Smooth muscle cell (in vitro differentiated cells): ENCODE measurements at regions not wholly inside any gene's neighbourhood (a gene's known extent, or its start where the extent isn't known, plus 50 kb on each side); places are given as distances from the start of the nearest gene placed in this dataset.

ENCODE experiments used
- DNase-seq: peaks from one replicate; lab custom pipeline; 2025; ENCODE audit not compliant: unreplicated experiment; lab: John Stamatoyannopoulos, UW
- H2AFZ ChIP-seq: fragments of 200-600 bp; sonication (generic); 2 replicates; pipeline ENCODE4 v1.6.0; 2016; ENCODE audit warnings: antibody characterized with exemption, low read depth, mild to moderate bottlenecking
- H3F3A ChIP-seq: fragments of 200-600 bp; sonication (generic); 2 replicates; pipeline ENCODE4 v1.6.0; 2017; ENCODE audit warnings: antibody characterized with exemption, low read depth
- H3K27ac ChIP-seq: fragments of 200-600 bp; sonication (generic); 2 replicates; pipeline ENCODE4 v1.5.1; 2016; ENCODE audit warnings: low read depth, mild to moderate bottlenecking
- H3K27me3 ChIP-seq: fragments of 200-600 bp; sonication (generic); 2 replicates; pipeline ENCODE4 v1.6.1; 2016; ENCODE audit warnings: low read depth, mild to moderate bottlenecking
- H3K36me3 ChIP-seq: fragments of 200-600 bp; sonication (generic); 2 replicates; pipeline ENCODE4 v1.5.1; 2016; ENCODE audit warnings: low read depth
- H3K4me1 ChIP-seq: fragments of 200-600 bp; sonication (generic); 2 replicates; pipeline ENCODE4 v1.5.1; 2016; ENCODE audit warnings: low read depth
- H3K4me2 ChIP-seq: fragments of 200-600 bp; sonication (generic); 2 replicates; pipeline ENCODE4 v1.6.0; 2016; ENCODE audit warnings: mild to moderate bottlenecking
- H3K4me3 ChIP-seq: fragments of 200-600 bp; sonication (generic); 2 replicates; pipeline ENCODE4 v1.5.1; 2016; ENCODE audit warnings: mild to moderate bottlenecking
- H3K79me2 ChIP-seq: fragments of 200-600 bp; sonication (generic); 2 replicates; pipeline ENCODE4 v1.6.0; 2016; ENCODE audit warnings: low read depth, mild to moderate bottlenecking
- H3K9ac ChIP-seq: fragments of 200-600 bp; sonication (generic); 2 replicates; pipeline ENCODE4 v1.6.0; 2016; ENCODE audit warnings: low read depth
- H3K9me3 ChIP-seq: fragments of 200-600 bp; sonication (generic); replicated peaks from 2 replicates; pipeline ENCODE4 v1.5.1; 2016; ENCODE audit warnings: low read depth
- H4K20me1 ChIP-seq: fragments of 200-600 bp; sonication (generic); 2 replicates; pipeline ENCODE4 v1.6.0; 2016; ENCODE audit warnings: low read depth
- WGBS: methylation state at CpG from one replicate; pipeline ENCODE4 v1.1.7; 2016; ENCODE audit warnings: low lambda C conversion rate; 5-methylcytosine and 5-hydroxymethylcytosine counted together
- TF ChIP-seq, protein P1 (sequence below): fragments of 200-600 bp; sonication (generic); IDR thresholded peaks from 2 replicates; pipeline ENCODE4 v1.5.1; 2017; ENCODE audit warnings: borderline replicate concordance, mild to moderate bottlenecking, antibody characterized with exemption; ENCODE audit not compliant: insufficient read depth, poor library complexity, severe bottlenecking

DNA sequence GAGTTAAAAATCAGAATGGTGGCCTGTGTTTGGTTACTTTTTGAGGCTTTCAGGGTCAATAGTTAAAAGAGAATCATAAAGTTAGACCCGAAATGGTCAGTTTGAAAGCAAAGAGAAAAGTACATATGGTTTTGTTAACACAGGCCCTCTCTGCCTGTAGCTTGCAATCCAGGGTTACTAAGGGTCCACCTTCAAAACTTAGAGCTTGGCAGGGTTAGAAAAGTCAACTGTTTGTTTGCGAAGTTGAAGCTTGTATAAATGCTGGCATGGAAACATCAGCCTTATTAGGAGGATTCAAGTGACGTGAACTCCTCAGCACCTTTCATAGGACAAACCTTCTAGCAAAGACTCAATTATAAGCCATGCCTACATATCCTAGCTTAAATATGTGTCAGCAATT lies 196.3 kb upstream of the SEMA3A start:
- Histone ChIP-seq H3K79me2 (no peaks in the 10 kb centered on the region), H3K4me2 (no peak overlapping the region), H3K9ac (no peak overlapping the region), H2AFZ (no peak overlapping the region), H3K4me1 (no peaks in the 10 kb centered on the region), H3K9me3 (no peaks in the 10 kb centered on the region), H3K27ac (no peak overlapping the region), H3K4me3 (no peak overlapping the region), H3F3A (no peaks in the 10 kb centered on the region), H3K36me3 (no peaks in the 10 kb centered on the region), H3K27me3 (no peaks in the 10 kb centered on the region), H4K20me1 (no peaks in the 10 kb centered on the region)
- no peak for DNase-seq
- TF ChIP-seq, protein P1, sequence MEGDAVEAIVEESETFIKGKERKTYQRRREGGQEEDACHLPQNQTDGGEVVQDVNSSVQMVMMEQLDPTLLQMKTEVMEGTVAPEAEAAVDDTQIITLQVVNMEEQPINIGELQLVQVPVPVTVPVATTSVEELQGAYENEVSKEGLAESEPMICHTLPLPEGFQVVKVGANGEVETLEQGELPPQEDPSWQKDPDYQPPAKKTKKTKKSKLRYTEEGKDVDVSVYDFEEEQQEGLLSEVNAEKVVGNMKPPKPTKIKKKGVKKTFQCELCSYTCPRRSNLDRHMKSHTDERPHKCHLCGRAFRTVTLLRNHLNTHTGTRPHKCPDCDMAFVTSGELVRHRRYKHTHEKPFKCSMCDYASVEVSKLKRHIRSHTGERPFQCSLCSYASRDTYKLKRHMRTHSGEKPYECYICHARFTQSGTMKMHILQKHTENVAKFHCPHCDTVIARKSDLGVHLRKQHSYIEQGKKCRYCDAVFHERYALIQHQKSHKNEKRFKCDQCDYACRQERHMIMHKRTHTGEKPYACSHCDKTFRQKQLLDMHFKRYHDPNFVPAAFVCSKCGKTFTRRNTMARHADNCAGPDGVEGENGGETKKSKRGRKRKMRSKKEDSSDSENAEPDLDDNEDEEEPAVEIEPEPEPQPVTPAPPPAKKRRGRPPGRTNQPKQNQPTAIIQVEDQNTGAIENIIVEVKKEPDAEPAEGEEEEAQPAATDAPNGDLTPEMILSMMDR: no peak
- WGBS: 94% methylated on average over 3 of the region's 3 CpGs

- H3K4me2 ChIP-seq: no peak overlapping the region
- no peaks in the 10 kb centered on the region for H3K36me3 ChIP-seq
- H3K4me1 ChIP-seq: no peaks in the 10 kb centered on the region
- TF ChIP-seq, protein P1: no peak
- peak overlapping the region; percentile 19 for H2AFZ ChIP-seq
- H3F3A ChIP-seq: no peaks in the 10 kb centered on the region
- H3K27me3 ChIP-seq: no peaks in the 10 kb centered on the region
- H3K79me2 ChIP-seq: no peaks in the 10 kb centered on the region
- H3K27ac ChIP-seq: no peak overlapping the region
- no peak overlapping the region for H3K9ac ChIP-seq
- WGBS: 91% methylated on average over 4 of the region's 4 CpGs
- no peaks in the 10 kb centered on the region for H3K9me3 ChIP-seq
- no peak overlapping the region for H3K4me3 ChIP-seq
- DNase-seq: no peak
- no peaks in the 10 kb centered on the region for H4K20me1 ChIP-seq
Observed at GRCh38 chr7:84389242-84389641, 194.7 kb upstream of the SEMA3A start.

GRCh38 chr7:84387595-84387994 lies 193.0 kb upstream of the SEMA3A start:
- WGBS: 21% methylated on average over 1 of the region's 1 CpG
- no peak overlapping the region for H3K4me2 ChIP-seq
- H2AFZ ChIP-seq: peak overlapping the region; percentile 26
- TF ChIP-seq, protein P1: no peak
- no peaks in the 10 kb centered on the region for H3K79me2 ChIP-seq
- no peaks in the 10 kb centered on the region for H3F3A ChIP-seq
- H3K9ac ChIP-seq: no peak overlapping the region
- no peak for DNase-seq
- H3K4me3 ChIP-seq: no peak overlapping the region
- H3K27ac ChIP-seq: no peak overlapping the region
- no peaks in the 10 kb centered on the region for H4K20me1 ChIP-seq
- no peaks in the 10 kb centered on the region for H3K4me1 ChIP-seq
- no peaks in the 10 kb centered on the region for H3K9me3 ChIP-seq
- H3K27me3 ChIP-seq: no peaks in the 10 kb centered on the region
- H3K36me3 ChIP-seq: no peaks in the 10 kb centered on the region

DNA sequence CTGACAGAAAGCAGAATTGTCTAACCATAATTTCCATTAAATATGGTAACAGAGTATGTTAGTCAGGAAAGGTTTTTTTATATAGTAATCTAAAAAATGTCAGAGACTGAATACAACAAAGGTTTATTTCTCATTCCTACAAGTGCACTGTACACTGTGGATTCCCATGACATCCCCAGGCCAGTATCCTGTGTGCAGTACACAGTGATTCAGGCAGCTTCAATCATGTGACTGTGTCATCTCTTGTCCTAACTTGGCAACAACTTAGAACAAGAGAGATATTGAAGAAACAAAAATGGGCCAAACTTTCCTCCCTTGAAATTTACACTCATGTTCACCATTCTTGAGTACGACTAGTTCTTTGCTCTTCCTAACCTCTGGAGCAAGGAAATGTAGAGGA lies 189.8 kb upstream of the SEMA3A start:
- no peaks in the 10 kb centered on the region for H3K27me3 ChIP-seq
- H3F3A ChIP-seq: no peaks in the 10 kb centered on the region
- H3K9me3 ChIP-seq: no peaks in the 10 kb centered on the region
- H3K4me2 ChIP-seq: no peak overlapping the region
- TF ChIP-seq, protein P1: no peak
- DNase-seq: no peak
- H3K79me2 ChIP-seq: no peaks in the 10 kb centered on the region
- H3K4me3 ChIP-seq: no peak overlapping the region
- no peaks in the 10 kb centered on the region for H4K20me1 ChIP-seq
- H3K4me1 ChIP-seq: no peaks in the 10 kb centered on the region
- H3K9ac ChIP-seq: no peak overlapping the region
- WGBS: 93% methylated on average over 1 of the region's 1 CpG
- no peak overlapping the region for H3K27ac ChIP-seq
- H3K36me3 ChIP-seq: no peaks in the 10 kb centered on the region
- peak overlapping the region; percentile 28 for H2AFZ ChIP-seq
